GM12892 (cell line): ENCODE measurements at regions not wholly inside any gene's neighbourhood (a gene's known extent, or its start where the extent isn't known, plus 50 kb on each side); places are given as distances from the start of the nearest gene placed in this dataset.

Experiments used
- POLR2A ChIP-seq: IDR thresholded peaks from 2 replicates; pipeline ENCODE4 v1.6.1; 2011; ENCODE audit warnings: low read depth, low read length, control low read depth
- POLR2AphosphoS5 ChIP-seq: IDR thresholded peaks from 2 replicates; pipeline ENCODE4 v1.6.1; 2011; ENCODE audit warnings: low read depth, low read length, control low read depth
- TAF1 ChIP-seq: IDR thresholded peaks from 2 replicates; pipeline ENCODE4 v1.6.1; 2011; ENCODE audit warnings: low read depth, mild to moderate bottlenecking, control low read depth, low read length, borderline replicate concordance

DNA sequence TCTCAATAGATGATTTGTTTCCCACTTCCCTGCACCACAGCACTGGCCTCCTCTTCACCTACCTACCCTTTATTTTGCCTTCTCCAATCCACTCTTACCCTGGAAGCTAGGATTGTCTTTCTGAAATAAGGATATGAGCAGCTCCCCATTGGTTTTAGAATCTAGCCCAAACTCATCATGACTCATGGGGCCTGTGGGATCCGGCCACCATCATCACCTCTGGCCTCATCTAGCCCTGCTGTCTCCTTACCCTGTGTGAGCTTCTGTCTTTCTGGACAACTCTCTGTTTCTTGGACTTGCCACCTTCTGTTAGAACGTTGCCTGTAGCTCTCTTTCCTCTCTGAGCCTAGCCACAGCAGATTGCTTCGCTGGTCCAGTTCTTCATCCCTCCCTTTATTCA is 277.1 kb downstream of the PAX1 start:
- TF ChIP-seq POLR2A: no peak
- no peak for TF ChIP-seq POLR2AphosphoS5
- no peak for TF ChIP-seq TAF1
